OCI-LY7 (cell line): ENCODE measurements at regions not wholly inside any gene's neighbourhood (a gene's known extent, or its start where the extent isn't known, plus 50 kb on each side); places are given as distances from the start of the nearest gene placed in this dataset.

Source experiments
- BruUV-seq: library from RNA; stranded (reverse); fragments of 400-500 nt; replicated peaks from 2 replicates; lab custom pipeline; 2021; lab: Mats Ljungman, UMichigan
- CTCF ChIA-PET: fragments of 300-600 bp; sonication (Branson Sonifier 250); formaldehyde crosslinking; loops from one replicate; lab custom pipeline; 2022; ENCODE audit warnings: antibody characterized with exemption; ENCODE audit not compliant: unreplicated experiment; lab: Charles Lee
- POLR2A ChIA-PET: fragments of 300-600 bp; sonication (Branson Sonifier 250); formaldehyde crosslinking; loops from one replicate; lab custom pipeline; 2022; ENCODE audit warnings: antibody characterized with exemption; lab: Charles Lee
- DNase-seq: peaks from one replicate; pipeline ENCODE4 v3.0.0-alpha.2; 2015; ENCODE audit warnings: low spot score
- H2AFZ ChIP-seq: fragments of 200-600 bp; sonication (generic), shearing (Covaris generic); 2 replicates; pipeline ENCODE4 v1.6.1; 2014; ENCODE audit warnings: mild to moderate bottlenecking, antibody characterized with exemption, low read length, moderate library complexity
- H3K27ac ChIP-seq: fragments of 200-600 bp; sonication (generic); 2 replicates; pipeline ENCODE4 v1.5.1; 2014; ENCODE audit warnings: mixed run types, low read depth, mild to moderate bottlenecking, moderate library complexity, low read length, inconsistent platforms; ENCODE audit not compliant: poor library complexity, severe bottlenecking
- H3K36me3 ChIP-seq: fragments of 200-600 bp; sonication (generic); 2 replicates; pipeline ENCODE4 v1.6.1; 2014; ENCODE audit warnings: mild to moderate bottlenecking, antibody characterized with exemption, low read length, moderate library complexity, mixed read lengths; ENCODE audit not compliant: insufficient read depth
- H3K4me1 ChIP-seq: fragments of 200-600 bp; sonication (generic); 2 replicates; pipeline ENCODE4 v1.5.1; 2014; ENCODE audit warnings: mild to moderate bottlenecking, low read length; ENCODE audit not compliant: insufficient read depth, poor library complexity, severe bottlenecking
- H3K4me2 ChIP-seq: fragments of 200-600 bp; sonication (generic); 2 replicates; pipeline ENCODE4 v1.6.1; 2014; ENCODE audit warnings: mild to moderate bottlenecking, low read length
- H3K4me3 ChIP-seq: fragments of 200-600 bp; sonication (generic); 2 replicates; pipeline ENCODE4 v1.5.1; 2014; ENCODE audit warnings: mild to moderate bottlenecking, low read depth, low read length; ENCODE audit not compliant: poor library complexity, severe bottlenecking
- H3K79me2 ChIP-seq: fragments of 200-600 bp; sonication (generic); 2 replicates; pipeline ENCODE4 v1.6.1; 2016; ENCODE audit warnings: low read depth, mild to moderate bottlenecking, low read length, moderate library complexity, mixed read lengths; ENCODE audit not compliant: insufficient read depth
- H3K9me2 ChIP-seq: fragments of 200-600 bp; sonication (generic); 2 replicates; pipeline ENCODE4 v1.6.1; 2016; ENCODE audit warnings: mild to moderate bottlenecking, low read length, mixed read lengths; ENCODE audit not compliant: insufficient read depth
- H3K9me3 ChIP-seq: fragments of 200-600 bp; sonication (generic); 2 replicates; pipeline ENCODE4 v1.6.1; 2014; ENCODE audit warnings: mild to moderate bottlenecking, mixed run types, low read length, mixed read lengths
- H4K20me1 ChIP-seq: fragments of 200-600 bp; sonication (generic); 2 replicates; pipeline ENCODE4 v1.6.1; 2014; ENCODE audit warnings: mild to moderate bottlenecking, antibody characterized with exemption, low read length, moderate library complexity, mixed read lengths; ENCODE audit not compliant: insufficient read depth
- EZH2phosphoT487 ChIP-seq: fragments of 200-600 bp; sonication (generic); IDR thresholded peaks from 2 replicates; pipeline ENCODE4 v1.6.1; 2018; ENCODE audit warnings: low read depth, borderline replicate concordance, mild to moderate bottlenecking, mixed run types, antibody characterized with exemption, low read length, moderate library complexity, mixed read lengths
- intact Hi-C: fragments of 100-400 bp; cut with micrococcal nuclease; formaldehyde crosslinking; loops from one replicate; pipeline ENCODE4 v1.10.0; 2022; ENCODE audit not compliant: unreplicated experiment
- TF ChIP-seq, protein P1 (sequence below): fragments of 200-600 bp; sonication (generic); conservative IDR thresholded peaks from 2 replicates; pipeline ENCODE4 v1.5.1; 2014; ENCODE audit warnings: mild to moderate bottlenecking, antibody characterized with exemption, low read length, moderate library complexity, mixed read lengths

DNA sequence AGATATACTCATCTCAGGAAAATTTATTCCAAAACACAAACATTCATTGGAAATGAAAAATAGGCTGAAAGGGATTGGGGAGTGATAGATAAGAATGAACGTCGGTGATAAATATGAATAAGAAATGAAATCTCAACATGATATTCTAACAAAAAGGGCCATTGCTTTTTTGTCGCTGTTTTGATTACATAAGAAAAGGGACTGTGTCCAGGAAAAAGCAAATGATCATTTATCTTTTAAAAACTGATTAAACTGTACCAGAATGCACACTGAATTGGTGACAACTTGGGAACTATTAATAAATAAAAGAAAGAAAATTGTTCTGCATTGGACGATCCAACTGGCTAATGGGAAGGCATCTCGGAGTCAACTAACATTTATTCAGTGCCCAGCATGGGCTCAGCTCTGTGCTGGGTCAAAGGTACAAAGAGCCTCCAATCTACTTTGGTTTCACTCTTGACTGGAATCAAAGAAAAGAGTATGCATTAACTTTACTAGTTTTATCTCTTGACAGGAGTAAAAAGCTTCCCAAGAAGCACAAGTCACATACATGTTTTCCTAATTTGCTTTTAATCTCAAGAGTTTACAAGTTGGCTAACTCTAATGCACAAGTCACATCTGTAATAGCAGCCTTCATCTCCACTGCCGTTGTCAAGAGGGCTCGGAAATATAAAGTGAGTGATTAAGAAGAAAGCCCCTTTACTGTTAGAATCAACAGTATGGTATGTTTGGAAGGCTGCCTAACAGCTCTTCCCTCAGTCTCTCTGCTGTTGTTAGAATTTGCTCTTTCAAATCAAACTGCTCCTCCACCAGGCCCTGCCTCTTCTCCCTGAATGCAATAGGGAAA lies 280.0 kb downstream of the IGSF11 start:
- Histone ChIP-seq H3K27ac (no peak overlapping the region), H3K9me3 (no peaks in the 10 kb centered on the region), H3K36me3 (no peaks in the 10 kb centered on the region), H3K4me1 (no peaks in the 10 kb centered on the region), H2AFZ (no peak overlapping the region), H3K9me2 (no peaks in the 10 kb centered on the region), H3K4me2 (no peak overlapping the region), H4K20me1 (no peaks in the 10 kb centered on the region), H3K4me3 (no peak overlapping the region), H3K79me2 (no peaks in the 10 kb centered on the region)
- ChIA-PET POLR2A (no interaction called here), CTCF (no interaction called here)
- TF ChIP-seq EZH2phosphoT487 = no peak
- TF ChIP-seq, protein P1, sequence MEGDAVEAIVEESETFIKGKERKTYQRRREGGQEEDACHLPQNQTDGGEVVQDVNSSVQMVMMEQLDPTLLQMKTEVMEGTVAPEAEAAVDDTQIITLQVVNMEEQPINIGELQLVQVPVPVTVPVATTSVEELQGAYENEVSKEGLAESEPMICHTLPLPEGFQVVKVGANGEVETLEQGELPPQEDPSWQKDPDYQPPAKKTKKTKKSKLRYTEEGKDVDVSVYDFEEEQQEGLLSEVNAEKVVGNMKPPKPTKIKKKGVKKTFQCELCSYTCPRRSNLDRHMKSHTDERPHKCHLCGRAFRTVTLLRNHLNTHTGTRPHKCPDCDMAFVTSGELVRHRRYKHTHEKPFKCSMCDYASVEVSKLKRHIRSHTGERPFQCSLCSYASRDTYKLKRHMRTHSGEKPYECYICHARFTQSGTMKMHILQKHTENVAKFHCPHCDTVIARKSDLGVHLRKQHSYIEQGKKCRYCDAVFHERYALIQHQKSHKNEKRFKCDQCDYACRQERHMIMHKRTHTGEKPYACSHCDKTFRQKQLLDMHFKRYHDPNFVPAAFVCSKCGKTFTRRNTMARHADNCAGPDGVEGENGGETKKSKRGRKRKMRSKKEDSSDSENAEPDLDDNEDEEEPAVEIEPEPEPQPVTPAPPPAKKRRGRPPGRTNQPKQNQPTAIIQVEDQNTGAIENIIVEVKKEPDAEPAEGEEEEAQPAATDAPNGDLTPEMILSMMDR = no peak
- no TSS peak for BruUV-seq
- no peak for DNase-seq
- intact Hi-C loops = no loop called here

DNA sequence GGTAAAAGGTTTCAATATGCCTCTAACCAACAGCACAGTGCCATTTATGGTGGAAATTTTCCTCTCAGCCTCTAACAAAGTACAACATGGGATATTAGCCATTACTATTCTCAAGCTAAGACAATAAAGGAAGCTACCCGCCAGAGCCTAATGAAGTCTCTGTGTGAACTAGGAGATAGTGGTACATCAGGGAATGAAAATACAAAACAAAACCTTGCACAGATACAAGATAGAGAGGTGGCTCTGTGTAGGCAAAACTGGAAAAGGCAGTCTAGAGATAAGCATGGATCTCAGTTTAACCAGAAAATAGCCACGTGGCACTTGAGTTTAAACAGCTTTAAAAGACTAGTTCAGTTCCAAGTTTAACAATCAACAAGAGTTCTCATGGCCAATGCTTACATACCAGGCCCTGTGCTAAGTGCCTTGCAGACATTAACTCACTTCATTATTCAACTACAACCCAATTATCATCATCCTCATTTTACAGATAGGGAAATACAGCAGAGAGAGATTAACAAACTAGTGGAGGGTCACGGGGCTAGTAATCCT lies 279.3 kb downstream of the IGSF11 start:
- H3K4me3 ChIP-seq = no peak overlapping the region
- H3K36me3 ChIP-seq = no peaks in the 10 kb centered on the region
- no TSS peak for BruUV-seq
- TF ChIP-seq, protein P1 = no peak
- no peak for TF ChIP-seq EZH2phosphoT487
- no peaks in the 10 kb centered on the region for H3K4me1 ChIP-seq
- CTCF ChIA-PET = no interaction called here
- H3K79me2 ChIP-seq = no peaks in the 10 kb centered on the region
- H2AFZ ChIP-seq = no peak overlapping the region
- H3K27ac ChIP-seq = no peak overlapping the region
- intact Hi-C loops = no loop called here
- no peaks in the 10 kb centered on the region for H3K9me2 ChIP-seq
- no peak for DNase-seq
- no peaks in the 10 kb centered on the region for H4K20me1 ChIP-seq
- H3K9me3 ChIP-seq = no peaks in the 10 kb centered on the region
- POLR2A ChIA-PET = no interaction called here
- no peak overlapping the region for H3K4me2 ChIP-seq
